Neural cell (in vitro differentiated cells): ENCODE measurements at regions not wholly inside any gene's neighbourhood (a gene's known extent, or its start where the extent isn't known, plus 50 kb on each side); places are given as distances from the start of the nearest gene placed in this dataset.

Source experiments
- H2AFZ ChIP-seq: fragments of 200-600, 300-800 bp; sonication (generic), shearing (Covaris generic); 2 replicates; pipeline ENCODE4 v1.6.0; 2014; ENCODE audit warnings: low read depth, mild to moderate bottlenecking, antibody characterized with exemption, low read length, moderate library complexity
- H3F3A ChIP-seq: fragments of 200-600 bp; shearing (Covaris generic); 2 replicates; pipeline ENCODE4 v1.6.1; 2016; ENCODE audit warnings: mild to moderate bottlenecking, moderate library complexity, mixed read lengths, antibody characterized with exemption, low read length; ENCODE audit not compliant: insufficient read depth, poor library complexity, severe bottlenecking
- H3K27ac ChIP-seq: fragments of 200-600, 300-800 bp; sonication (generic), shearing (Covaris generic); 2 replicates; pipeline ENCODE4 v1.5.1; 2014; ENCODE audit warnings: mild to moderate bottlenecking, low read length, moderate library complexity
- H3K27me3 ChIP-seq: fragments of 300-800, 200-600 bp; sonication (generic), shearing (Covaris generic); 2 replicates; pipeline ENCODE4 v1.6.0; 2014; ENCODE audit warnings: mild to moderate bottlenecking, low read depth, low read length, moderate library complexity; ENCODE audit not compliant: insufficient read depth
- H3K36me3 ChIP-seq: fragments of 300-800, 200-600 bp; sonication (generic), shearing (Covaris generic); 2 replicates; pipeline ENCODE4 v1.5.1; 2014; ENCODE audit warnings: mild to moderate bottlenecking, antibody characterized with exemption, low read length, moderate library complexity; ENCODE audit not compliant: insufficient read depth
- H3K4me2 ChIP-seq: fragments of 300-800, 200-600 bp; sonication (generic), shearing (Covaris generic); 2 replicates; pipeline ENCODE4 v1.6.0; 2014; ENCODE audit warnings: mild to moderate bottlenecking, low read length
- H3K4me3 ChIP-seq: fragments of 300-800, 200-600 bp; sonication (generic), shearing (Covaris generic); 2 replicates; pipeline ENCODE4 v1.5.1; 2014; ENCODE audit warnings: mild to moderate bottlenecking, low read length, moderate library complexity
- H3K79me2 ChIP-seq: fragments of 200-600 bp; shearing (Covaris generic); replicated peaks from 2 replicates; pipeline ENCODE4 v1.6.0; 2014; ENCODE audit warnings: mild to moderate bottlenecking, low read length, moderate library complexity; ENCODE audit not compliant: insufficient read depth
- H3K9ac ChIP-seq: fragments of 300-800, 200-600 bp; sonication (generic), shearing (Covaris generic); 2 replicates; pipeline ENCODE4 v1.6.1; 2016; ENCODE audit warnings: mild to moderate bottlenecking, low read length, mixed read lengths
- H3K9me2 ChIP-seq: fragments of 200-600 bp; shearing (Covaris generic); 2 replicates; pipeline ENCODE4 v1.6.1; 2016; ENCODE audit warnings: mild to moderate bottlenecking, low read length, mixed read lengths; ENCODE audit not compliant: insufficient read depth
- H3K9me3 ChIP-seq: fragments of 200-600, 300-800 bp; sonication (generic), shearing (Covaris generic); 2 replicates; pipeline ENCODE4 v1.6.1; 2016; ENCODE audit warnings: mild to moderate bottlenecking, mixed run types, low read length, moderate library complexity, mixed read lengths
- H4K20me1 ChIP-seq: fragments of 200-600 bp; shearing (Covaris generic); 2 replicates; pipeline ENCODE4 v1.6.1; 2016; ENCODE audit warnings: mild to moderate bottlenecking, mixed run types; ENCODE audit not compliant: insufficient read depth
- CTCF ChIP-seq: fragments of 450-650 bp; IDR thresholded peaks from 2 replicates; pipeline ENCODE4 v1.5.1; 2014; ENCODE audit warnings: antibody characterized with exemption, mild to moderate bottlenecking, moderate library complexity; ENCODE audit not compliant: poor library complexity, severe bottlenecking
- EP300 ChIP-seq: fragments of 450-650 bp; conservative IDR thresholded peaks from 2 replicates; pipeline ENCODE4 v1.6.1; 2014; ENCODE audit warnings: antibody characterized with exemption, mild to moderate bottlenecking, moderate library complexity; ENCODE audit not compliant: poor library complexity, severe bottlenecking
- EZH2 ChIP-seq: fragments of 200-600, 300-800 bp; shearing (Covaris generic), sonication (generic); IDR thresholded peaks from 2 replicates; pipeline ENCODE4 v1.6.1; 2014; ENCODE audit warnings: antibody characterized with exemption, low read length, borderline replicate concordance, mild to moderate bottlenecking; ENCODE audit not compliant: insufficient read depth, poor library complexity, severe bottlenecking
- MXI1 ChIP-seq: fragments of 450-650 bp; conservative IDR thresholded peaks from 2 replicates; pipeline ENCODE4 v1.6.1; 2014; ENCODE audit warnings: antibody characterized with exemption, mild to moderate bottlenecking; ENCODE audit not compliant: poor library complexity, severe bottlenecking
- POLR2AphosphoS5 ChIP-seq: IDR thresholded peaks from 2 replicates; pipeline ENCODE4 v1.6.1; 2012
- RAD21 ChIP-seq: fragments of 450-650 bp; conservative IDR thresholded peaks from 2 replicates; pipeline ENCODE4 v1.6.1; 2014; ENCODE audit warnings: antibody characterized with exemption, mild to moderate bottlenecking, moderate library complexity
- REST ChIP-seq: IDR thresholded peaks from 2 replicates; pipeline ENCODE4 v1.6.1; 2012; ENCODE audit warnings: borderline replicate concordance
- SMC3 ChIP-seq: fragments of 450-650 bp; conservative IDR thresholded peaks from 2 replicates; pipeline ENCODE4 v1.6.1; 2014; ENCODE audit warnings: antibody characterized with exemption, mild to moderate bottlenecking, moderate library complexity; ENCODE audit not compliant: poor library complexity
- TAF1 ChIP-seq: IDR thresholded peaks from 2 replicates; pipeline ENCODE4 v1.6.1; 2012; ENCODE audit warnings: low read depth

GRCh38 chr4:152022543-152022942, 261.7 kb upstream of the GATB start:
- Histone ChIP-seq H4K20me1 (no peaks in the 10 kb centered on the region), H3K27me3 (no peaks in the 10 kb centered on the region), H2AFZ (no peak overlapping the region), H3F3A (no peaks in the 10 kb centered on the region), H3K9ac (no peak overlapping the region), H3K4me2 (no peak overlapping the region), H3K9me2 (no peaks in the 10 kb centered on the region), H3K4me3 (no peak overlapping the region), H3K9me3 (no peaks in the 10 kb centered on the region), H3K36me3 (no peaks in the 10 kb centered on the region), H3K79me2 (no peaks in the 10 kb centered on the region), H3K27ac (no peak overlapping the region)
- TF ChIP-seq EP300 (no peak), TAF1 (no peak)

GRCh38 chr4:152021788-152022438, 261.1 kb upstream of the GATB start:
- Histone ChIP-seq H3K79me2 (no peaks in the 10 kb centered on the region), H3K9ac (no peak overlapping the region), H3K9me3 (no peaks in the 10 kb centered on the region), H3K4me3 (no peak overlapping the region), H3K9me2 (no peaks in the 10 kb centered on the region), H4K20me1 (no peaks in the 10 kb centered on the region), H2AFZ (no peak overlapping the region), H3K27ac (no peak overlapping the region), H3F3A (no peaks in the 10 kb centered on the region), H3K4me2 (no peak overlapping the region), H3K27me3 (no peaks in the 10 kb centered on the region), H3K36me3 (no peaks in the 10 kb centered on the region)
- TF ChIP-seq RAD21 (no peak), EZH2 (no peak), REST (no peak), MXI1 (no peak), CTCF (no peak), SMC3 (no peak), TAF1 (no peak), POLR2AphosphoS5 (no peak), EP300 (no peak)

GRCh38 chr4:152020073-152020472, 259.3 kb upstream of the GATB start:
- H2AFZ ChIP-seq = no peak overlapping the region
- H3K9ac ChIP-seq = no peak overlapping the region
- no peaks in the 10 kb centered on the region for H3K36me3 ChIP-seq
- no peak overlapping the region for H3K4me3 ChIP-seq
- H4K20me1 ChIP-seq = no peaks in the 10 kb centered on the region
- no peaks in the 10 kb centered on the region for H3K9me3 ChIP-seq
- H3K4me2 ChIP-seq = no peak overlapping the region
- no peaks in the 10 kb centered on the region for H3F3A ChIP-seq
- TF ChIP-seq MXI1 (no peak), SMC3 (no peak), POLR2AphosphoS5 (no peak), EZH2 (no peak), CTCF (no peak)
- H3K9me2 ChIP-seq = no peaks in the 10 kb centered on the region
- no peaks in the 10 kb centered on the region for H3K79me2 ChIP-seq
- H3K27me3 ChIP-seq = no peaks in the 10 kb centered on the region
- no peak overlapping the region for H3K27ac ChIP-seq
